BE2C (cell line): ENCODE measurements at regions not wholly inside any gene's neighbourhood (a gene's known extent, or its start where the extent isn't known, plus 50 kb on each side); places are given as distances from the start of the nearest gene placed in this dataset.

Source experiments
- DNase-seq: peaks from one replicate; pipeline ENCODE4 v3.0.0-alpha.2; 2020
- H3K27me3 ChIP-seq: fragments of 250-450 bp; sonication (Bioruptor Pico); 2 replicates; pipeline ENCODE4 v1.5.1; 2020; ENCODE audit warnings: mild to moderate bottlenecking
- H3K36me3 ChIP-seq: fragments of 250-450 bp; sonication (Bioruptor Pico); 2 replicates; pipeline ENCODE4 v1.5.1; 2020; ENCODE audit warnings: mild to moderate bottlenecking
- H3K4me1 ChIP-seq: fragments of 250-450 bp; sonication (Bioruptor Pico); 2 replicates; pipeline ENCODE4 v1.5.1; 2020
- H3K4me3 ChIP-seq: 2 replicates; pipeline ENCODE4 v1.5.1; 2011; ENCODE audit warnings: low read depth, low read length
- H3K9me3 ChIP-seq: fragments of 250-450 bp; sonication (Bioruptor Pico); 2 replicates; pipeline ENCODE4 v1.5.1; 2020
- TF ChIP-seq, protein P1 (sequence below): IDR thresholded peaks from 2 replicates; pipeline ENCODE4 v1.5.1; 2012; ENCODE audit warnings: mild to moderate bottlenecking, low read depth, low read length

DNA sequence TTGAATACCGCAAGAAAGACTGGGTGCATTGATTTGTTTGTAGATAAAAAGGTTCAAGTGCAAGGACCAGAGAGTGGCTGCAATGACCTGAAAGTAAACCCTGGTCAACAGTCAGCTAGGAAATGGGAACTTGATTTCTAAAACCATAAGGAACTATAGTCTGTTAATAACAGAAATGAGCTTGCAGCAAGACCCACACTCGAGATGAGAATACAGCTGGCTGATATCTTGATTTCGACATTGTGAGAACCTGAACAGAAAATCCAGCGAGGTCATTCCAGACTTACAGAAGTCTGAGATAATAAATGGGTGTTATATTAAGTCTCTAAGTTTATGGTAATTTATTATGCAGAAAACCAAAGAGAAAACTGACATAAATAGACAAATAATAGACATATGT, 177.3 kb downstream of the NFKBIZ start:
- H3K27me3 ChIP-seq: no peaks in the 10 kb centered on the region; the same call in 1 of the 2 replicates
- TF ChIP-seq, protein P1, sequence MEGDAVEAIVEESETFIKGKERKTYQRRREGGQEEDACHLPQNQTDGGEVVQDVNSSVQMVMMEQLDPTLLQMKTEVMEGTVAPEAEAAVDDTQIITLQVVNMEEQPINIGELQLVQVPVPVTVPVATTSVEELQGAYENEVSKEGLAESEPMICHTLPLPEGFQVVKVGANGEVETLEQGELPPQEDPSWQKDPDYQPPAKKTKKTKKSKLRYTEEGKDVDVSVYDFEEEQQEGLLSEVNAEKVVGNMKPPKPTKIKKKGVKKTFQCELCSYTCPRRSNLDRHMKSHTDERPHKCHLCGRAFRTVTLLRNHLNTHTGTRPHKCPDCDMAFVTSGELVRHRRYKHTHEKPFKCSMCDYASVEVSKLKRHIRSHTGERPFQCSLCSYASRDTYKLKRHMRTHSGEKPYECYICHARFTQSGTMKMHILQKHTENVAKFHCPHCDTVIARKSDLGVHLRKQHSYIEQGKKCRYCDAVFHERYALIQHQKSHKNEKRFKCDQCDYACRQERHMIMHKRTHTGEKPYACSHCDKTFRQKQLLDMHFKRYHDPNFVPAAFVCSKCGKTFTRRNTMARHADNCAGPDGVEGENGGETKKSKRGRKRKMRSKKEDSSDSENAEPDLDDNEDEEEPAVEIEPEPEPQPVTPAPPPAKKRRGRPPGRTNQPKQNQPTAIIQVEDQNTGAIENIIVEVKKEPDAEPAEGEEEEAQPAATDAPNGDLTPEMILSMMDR: no peak
- no peak overlapping the region for H3K4me3 ChIP-seq
- no peaks in the 10 kb centered on the region for H3K36me3 ChIP-seq
- no peaks in the 10 kb centered on the region for H3K9me3 ChIP-seq
- no peaks in the 10 kb centered on the region for H3K4me1 ChIP-seq
- DNase-seq: no peak

DNA sequence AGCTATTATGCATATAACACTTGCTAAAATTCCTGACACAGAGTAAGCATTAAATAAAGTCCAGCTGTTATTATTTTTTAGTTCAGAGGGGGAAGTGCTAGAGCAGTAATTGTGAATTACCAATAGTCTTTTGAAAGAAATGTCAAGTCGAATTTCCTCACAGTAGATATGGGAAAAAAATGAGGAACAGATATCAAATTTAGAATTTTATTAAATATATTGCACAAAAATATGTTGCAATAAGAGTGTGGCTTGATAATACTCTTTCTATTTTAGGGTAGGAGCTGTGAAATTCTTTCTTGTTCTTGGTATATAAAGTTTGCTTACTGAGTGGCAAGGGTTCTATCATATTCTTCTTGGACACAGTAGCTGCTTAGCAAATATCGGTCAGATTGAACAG, 181.3 kb downstream of the NFKBIZ start:
- Histone ChIP-seq H3K36me3 (no peaks in the 10 kb centered on the region), H3K27me3 (no peaks in the 10 kb centered on the region), H3K4me1 (no peaks in the 10 kb centered on the region), H3K9me3 (no peaks in the 10 kb centered on the region), H3K4me3 (no peak overlapping the region)
- no peak for DNase-seq
- TF ChIP-seq, protein P1: no peak

DNA sequence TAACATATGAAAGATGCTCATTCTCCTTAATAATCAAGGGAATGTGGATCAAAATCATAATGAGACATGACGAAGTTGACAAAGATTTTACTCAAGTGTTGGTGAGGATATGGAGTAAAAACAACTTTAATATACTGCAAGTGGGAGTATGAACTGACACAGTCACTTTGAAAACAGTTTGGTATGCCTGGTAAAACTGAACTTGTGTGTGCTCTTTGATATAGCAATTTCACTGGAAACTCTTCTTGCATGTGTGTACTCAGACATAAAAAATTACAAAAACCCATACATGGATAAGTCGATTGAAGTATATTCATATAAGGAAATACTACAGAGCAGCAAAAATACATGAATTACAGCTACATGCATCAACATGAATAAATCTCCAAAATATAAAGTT, 182.5 kb downstream of the NFKBIZ start:
- Histone ChIP-seq H3K9me3 (no peaks in the 10 kb centered on the region), H3K4me3 (no peak overlapping the region)
- DNase-seq: no peak

DNA sequence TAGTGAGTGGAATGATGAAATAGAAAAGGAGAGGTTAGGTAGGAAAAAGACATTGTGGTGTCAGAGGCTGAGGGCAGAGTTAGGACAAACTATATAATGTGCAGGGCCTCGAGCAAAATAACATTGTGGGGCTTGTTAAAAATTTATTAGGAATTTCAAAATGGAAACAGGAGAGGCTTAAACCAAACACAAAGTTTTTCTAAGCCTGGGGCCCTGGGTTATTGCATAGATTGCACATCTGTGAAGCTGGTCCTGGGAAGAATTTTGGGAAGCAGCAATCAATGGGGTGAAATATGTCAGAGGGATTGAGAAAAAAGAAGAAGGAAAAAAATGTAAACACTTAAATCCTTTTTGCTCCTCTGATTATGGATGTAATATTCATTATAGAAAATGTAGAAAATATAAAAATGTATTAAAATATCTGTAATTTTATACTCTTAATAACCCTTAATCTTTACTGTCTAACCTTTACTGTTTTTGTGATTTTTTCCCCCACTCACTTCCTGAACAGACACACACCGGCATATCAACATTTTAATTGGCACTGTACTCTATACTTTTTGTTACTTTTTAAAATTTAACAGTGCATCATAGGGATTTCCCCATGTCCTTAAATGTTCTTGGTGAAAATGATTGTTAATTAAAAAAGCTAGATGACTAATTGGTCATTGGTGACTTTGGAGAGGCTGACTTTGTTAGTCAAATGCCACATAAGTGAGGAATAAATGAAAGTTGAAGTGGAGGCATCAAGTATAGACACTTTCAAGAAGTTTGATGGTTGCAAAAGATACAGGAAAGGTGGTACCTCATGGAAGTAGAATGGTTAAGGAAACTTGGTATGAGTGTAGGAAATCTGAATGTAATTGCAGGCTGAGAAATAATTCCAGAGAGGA, 183.4 kb downstream of the NFKBIZ start:
- H3K4me1 ChIP-seq: no peaks in the 10 kb centered on the region
- no peaks in the 10 kb centered on the region for H3K9me3 ChIP-seq
- no peak for DNase-seq
- TF ChIP-seq, protein P1: no peak
- H3K27me3 ChIP-seq: no peaks in the 10 kb centered on the region
- no peaks in the 10 kb centered on the region for H3K36me3 ChIP-seq
- H3K4me3 ChIP-seq: no peak overlapping the region

More for the DNA sequence above, 182.5 kb downstream of the NFKBIZ start:
- no peaks in the 10 kb centered on the region for H3K4me1 ChIP-seq
- TF ChIP-seq, protein P1: no peak
- H3K36me3 ChIP-seq: no peaks in the 10 kb centered on the region
- no peaks in the 10 kb centered on the region for H3K27me3 ChIP-seq

DNA sequence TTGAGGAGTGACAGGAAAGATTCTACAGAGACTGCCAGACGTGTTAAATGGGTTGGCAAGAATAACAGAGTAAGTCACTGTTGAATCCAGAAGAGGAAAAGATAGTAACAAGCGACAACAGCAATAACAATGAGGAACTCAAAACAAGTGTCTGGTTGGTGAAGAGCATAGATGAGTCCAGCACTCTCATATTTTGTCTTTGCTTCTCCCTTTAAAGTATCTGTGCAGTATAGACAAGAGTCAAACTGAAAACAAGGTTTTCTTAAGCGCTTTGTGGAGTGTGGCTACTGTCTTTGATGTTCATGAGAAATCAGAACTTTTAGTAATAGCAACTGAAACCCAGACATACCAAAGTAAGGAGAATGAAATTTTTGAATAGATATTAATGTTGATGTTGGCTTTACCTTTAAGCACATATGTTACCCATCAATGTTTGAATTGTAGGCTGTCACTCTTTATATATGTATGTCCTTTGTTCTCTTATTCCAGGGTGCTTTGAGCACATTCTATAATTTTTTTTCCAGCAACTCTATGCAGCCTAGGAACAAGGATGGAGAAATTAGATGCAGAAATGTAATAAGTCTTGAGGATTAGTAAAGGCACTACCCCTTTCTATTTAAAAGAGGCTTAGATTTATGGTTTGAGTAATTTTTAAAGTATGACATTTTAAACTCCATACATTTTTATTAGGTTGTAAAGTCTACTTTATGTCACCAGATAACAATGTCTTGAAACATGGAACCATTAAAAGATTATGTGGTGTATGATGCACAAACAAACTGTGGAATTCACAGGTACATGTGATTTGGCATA, 185.5 kb downstream of the NFKBIZ start:
- H3K4me1 ChIP-seq: no peaks in the 10 kb centered on the region
- no peaks in the 10 kb centered on the region for H3K36me3 ChIP-seq
- no peak for DNase-seq
- no peaks in the 10 kb centered on the region for H3K27me3 ChIP-seq
- no peaks in the 10 kb centered on the region for H3K9me3 ChIP-seq
- no peak overlapping the region for H3K4me3 ChIP-seq
- TF ChIP-seq, protein P1: no peak
